ENCODE measurements at regions not wholly inside any gene's neighbourhood (a gene's known extent, or its start where the extent isn't known, plus 50 kb on each side); places are given as distances from the start of the nearest gene placed in this dataset.

DNA sequence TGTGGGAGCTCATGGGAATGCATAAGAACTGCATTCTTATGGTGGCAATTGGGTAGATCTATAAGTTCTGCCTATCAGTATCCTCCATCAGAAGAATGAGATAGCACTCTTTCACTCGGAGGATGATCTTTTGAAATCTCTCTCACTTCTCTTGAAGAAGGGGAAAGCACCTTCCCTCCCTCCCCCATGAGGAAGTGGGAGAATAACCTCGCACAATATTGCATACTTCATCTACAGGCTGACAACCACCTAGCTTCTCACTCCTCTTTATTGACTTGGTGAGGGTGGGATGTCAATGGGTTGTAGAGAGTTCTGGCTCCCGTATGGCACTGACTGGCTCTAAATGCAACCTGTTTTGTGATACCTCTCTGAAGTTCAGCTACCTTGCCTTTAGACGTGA, 146.7 kb upstream of the SPOCK3 start:
- no peaks in the 10 kb centered on the region for H3K4me1 ChIP-seq (ENCODE audit: control insufficient read depth, insufficient read depth, low read length)
- CTCF ChIA-PET, result no interaction called here

DNA sequence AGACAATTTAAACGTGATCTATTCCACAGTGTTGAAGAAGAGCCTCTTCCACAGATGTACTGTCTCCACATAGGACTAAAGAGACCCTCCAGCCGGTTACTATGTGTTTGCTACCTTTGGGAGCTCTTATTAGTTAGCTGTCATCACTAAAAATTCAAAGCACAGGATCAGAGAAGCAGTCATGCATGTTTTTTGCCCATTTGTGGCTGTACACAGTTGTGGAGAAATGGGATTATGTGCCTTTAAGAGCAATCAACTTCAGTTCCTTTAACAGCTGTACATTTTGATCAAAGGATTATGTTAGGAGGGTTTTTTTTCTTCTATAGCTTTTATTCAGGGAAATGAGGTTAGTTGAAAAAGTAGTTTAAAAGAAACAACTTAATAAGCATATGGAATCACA, 149.0 kb upstream of the SPOCK3 start:
- no peak for DNase-seq (ENCODE audit: low read depth, low spot score)
- Histone ChIP-seq H3K36me3 (ENCODE audit: control insufficient read depth, insufficient read depth, low read length) (no peaks in the 10 kb centered on the region), H3K9me3 (ENCODE audit: control insufficient read depth, insufficient read depth, low read depth, low read length) (no peaks in the 10 kb centered on the region), H3K4me1 (ENCODE audit: control insufficient read depth, insufficient read depth, low read length) (no peaks in the 10 kb centered on the region), H3K27me3 (ENCODE audit: control insufficient read depth, insufficient read depth, low read length) (no peaks in the 10 kb centered on the region), H3K4me3 (ENCODE audit: low read depth in 2 of 2, low read length in 2 of 2) (no peak overlapping the region), H3K27ac (ENCODE audit: low read length) (no peak overlapping the region)
- BruUV-seq (replicated peaks), result no TSS peak
- no peak for ATAC-seq
- in situ Hi-C loops (cut with HindIII; ENCODE audit: low pct_unique_long_range_greater_than_20kb, low sequenced_read_pairs), result no loop called here
- ChIA-PET CTCF (no interaction called here), POLR2A (no interaction called here)
- intact Hi-C loops (cut with micrococcal nuclease; ENCODE audit: unreplicated experiment), result no loop called here
- no peak for TF ChIP-seq CTCF (IDR thresholded peaks at IDR 0.05)
- TF ChIP-seq TCF7L2 (IDR thresholded peaks at IDR 0.05; ENCODE audit: low read depth, low read length), result no peak

More for the DNA sequence above, 146.7 kb upstream of the SPOCK3 start:
- Histone ChIP-seq H3K4me3 (ENCODE audit: low read depth in 2 of 2, low read length in 2 of 2) (no peak overlapping the region), H3K36me3 (ENCODE audit: control insufficient read depth, insufficient read depth, low read length) (no peaks in the 10 kb centered on the region), H3K27ac (ENCODE audit: low read length) (no peak overlapping the region), H3K9me3 (ENCODE audit: control insufficient read depth, insufficient read depth, low read depth, low read length) (no peaks in the 10 kb centered on the region), H3K27me3 (ENCODE audit: control insufficient read depth, insufficient read depth, low read length) (no peaks in the 10 kb centered on the region)
- POLR2A ChIA-PET, result no interaction called here
- no peak for DNase-seq (ENCODE audit: low read depth, low spot score)
- ATAC-seq, result no peak
- in situ Hi-C loops (cut with HindIII; ENCODE audit: low pct_unique_long_range_greater_than_20kb, low sequenced_read_pairs) (no loop called here), intact Hi-C loops (cut with micrococcal nuclease; ENCODE audit: unreplicated experiment) (no loop called here)
- no TSS peak for BruUV-seq (replicated peaks)
- TF ChIP-seq CTCF (IDR thresholded peaks at IDR 0.05) (no peak), POLR2AphosphoS5 (IDR thresholded peaks at IDR 0.05; ENCODE audit: low read depth, low read length) (no peak), TCF7L2 (IDR thresholded peaks at IDR 0.05; ENCODE audit: low read depth, low read length) (no peak), SIN3A (IDR thresholded peaks at IDR 0.05; ENCODE audit: borderline replicate concordance, insufficient read depth, low read depth, low read length) (no peak)
- TF ChIP-seq, protein P1, sequence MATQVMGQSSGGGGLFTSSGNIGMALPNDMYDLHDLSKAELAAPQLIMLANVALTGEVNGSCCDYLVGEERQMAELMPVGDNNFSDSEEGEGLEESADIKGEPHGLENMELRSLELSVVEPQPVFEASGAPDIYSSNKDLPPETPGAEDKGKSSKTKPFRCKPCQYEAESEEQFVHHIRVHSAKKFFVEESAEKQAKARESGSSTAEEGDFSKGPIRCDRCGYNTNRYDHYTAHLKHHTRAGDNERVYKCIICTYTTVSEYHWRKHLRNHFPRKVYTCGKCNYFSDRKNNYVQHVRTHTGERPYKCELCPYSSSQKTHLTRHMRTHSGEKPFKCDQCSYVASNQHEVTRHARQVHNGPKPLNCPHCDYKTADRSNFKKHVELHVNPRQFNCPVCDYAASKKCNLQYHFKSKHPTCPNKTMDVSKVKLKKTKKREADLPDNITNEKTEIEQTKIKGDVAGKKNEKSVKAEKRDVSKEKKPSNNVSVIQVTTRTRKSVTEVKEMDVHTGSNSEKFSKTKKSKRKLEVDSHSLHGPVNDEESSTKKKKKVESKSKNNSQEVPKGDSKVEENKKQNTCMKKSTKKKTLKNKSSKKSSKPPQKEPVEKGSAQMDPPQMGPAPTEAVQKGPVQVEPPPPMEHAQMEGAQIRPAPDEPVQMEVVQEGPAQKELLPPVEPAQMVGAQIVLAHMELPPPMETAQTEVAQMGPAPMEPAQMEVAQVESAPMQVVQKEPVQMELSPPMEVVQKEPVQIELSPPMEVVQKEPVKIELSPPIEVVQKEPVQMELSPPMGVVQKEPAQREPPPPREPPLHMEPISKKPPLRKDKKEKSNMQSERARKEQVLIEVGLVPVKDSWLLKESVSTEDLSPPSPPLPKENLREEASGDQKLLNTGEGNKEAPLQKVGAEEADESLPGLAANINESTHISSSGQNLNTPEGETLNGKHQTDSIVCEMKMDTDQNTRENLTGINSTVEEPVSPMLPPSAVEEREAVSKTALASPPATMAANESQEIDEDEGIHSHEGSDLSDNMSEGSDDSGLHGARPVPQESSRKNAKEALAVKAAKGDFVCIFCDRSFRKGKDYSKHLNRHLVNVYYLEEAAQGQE (IDR thresholded peaks at IDR 0.05; ENCODE audit: insufficient read depth in 1 of 2, low read depth in 2 of 2, low read length in 1 of 2), result no peak

DNA sequence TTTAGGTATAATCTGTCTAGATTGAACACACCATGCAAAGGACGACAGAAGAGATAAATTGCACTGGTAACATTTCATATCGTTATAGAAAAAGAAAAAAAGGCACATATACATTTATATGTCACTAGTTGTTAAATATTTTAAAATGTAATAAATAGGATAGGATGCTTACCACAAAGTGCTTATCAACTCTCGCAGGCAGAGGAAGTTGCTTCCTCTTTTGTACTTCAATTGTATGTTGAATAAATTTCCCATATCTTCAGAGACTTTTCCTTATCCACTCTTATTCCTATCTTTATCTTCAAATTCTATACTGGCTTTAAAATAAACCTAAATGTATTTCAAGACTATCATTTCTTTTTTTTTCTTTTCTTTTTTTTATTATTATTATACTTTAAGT, 163.3 kb upstream of the SPOCK3 start:
- in situ Hi-C loops (cut with HindIII; ENCODE audit: low pct_unique_long_range_greater_than_20kb, low sequenced_read_pairs) (no loop called here), intact Hi-C loops (cut with micrococcal nuclease; ENCODE audit: unreplicated experiment) (no loop called here)
- Histone ChIP-seq H3K27me3 (ENCODE audit: control insufficient read depth, insufficient read depth, low read length) (no peaks in the 10 kb centered on the region), H3K4me1 (ENCODE audit: control insufficient read depth, insufficient read depth, low read length) (no peaks in the 10 kb centered on the region), H3K36me3 (ENCODE audit: control insufficient read depth, insufficient read depth, low read length) (no peaks in the 10 kb centered on the region), H3K27ac (ENCODE audit: low read length) (no peak overlapping the region), H3K9me3 (ENCODE audit: control insufficient read depth, insufficient read depth, low read depth, low read length) (no peaks in the 10 kb centered on the region), H3K4me3 (ENCODE audit: low read depth in 2 of 2, low read length in 2 of 2) (no peak overlapping the region)
- no TSS peak for BruUV-seq (replicated peaks)
- no peak for DNase-seq (ENCODE audit: low read depth, low spot score)
- no peak for ATAC-seq
- ChIA-PET CTCF (no interaction called here), POLR2A (no interaction called here)
- TF ChIP-seq, protein P1 (IDR thresholded peaks at IDR 0.05; ENCODE audit: insufficient read depth in 1 of 2, low read depth in 2 of 2, low read length in 1 of 2), result no peak
- TF ChIP-seq POLR2AphosphoS5 (IDR thresholded peaks at IDR 0.05; ENCODE audit: low read depth, low read length) (no peak), CTCF (IDR thresholded peaks at IDR 0.05) (no peak), TCF7L2 (IDR thresholded peaks at IDR 0.05; ENCODE audit: low read depth, low read length) (no peak), SIN3A (IDR thresholded peaks at IDR 0.05; ENCODE audit: borderline replicate concordance, insufficient read depth, low read depth, low read length) (no peak)

All from Panc1 (cell line).